OCI-LY1 (cell line): ENCODE measurements at regions not wholly inside any gene's neighbourhood (a gene's known extent, or its start where the extent isn't known, plus 50 kb on each side); places are given as distances from the start of the nearest gene placed in this dataset.

Source experiments
- H2AFZ ChIP-seq: fragments of 200-600 bp; sonication (generic), shearing (Covaris generic); 2 replicates; pipeline ENCODE4 v1.6.0; 2014; ENCODE audit warnings: antibody characterized with exemption, mild to moderate bottlenecking, low read length
- H3F3A ChIP-seq: fragments of 200-600 bp; sonication (generic), shearing (Covaris generic); 2 replicates; pipeline ENCODE4 v1.6.0; 2014; ENCODE audit warnings: mild to moderate bottlenecking, antibody characterized with exemption, low read length, moderate library complexity; ENCODE audit not compliant: insufficient read depth
- H3K27ac ChIP-seq: fragments of 200-600 bp; sonication (generic); 2 replicates; pipeline ENCODE4 v1.5.1; 2014; ENCODE audit warnings: low read length, mixed run types, mild to moderate bottlenecking, low read depth; ENCODE audit not compliant: poor library complexity, severe bottlenecking
- H3K27me3 ChIP-seq: fragments of 200-600 bp; sonication (generic); 2 replicates; pipeline ENCODE4 v1.6.0; 2014; ENCODE audit warnings: antibody characterized with exemption, mild to moderate bottlenecking, low read length, moderate library complexity; ENCODE audit not compliant: insufficient read depth
- H3K36me3 ChIP-seq: fragments of 200-600 bp; sonication (generic); 2 replicates; pipeline ENCODE4 v1.6.1; 2014; ENCODE audit warnings: mild to moderate bottlenecking, antibody characterized with exemption, low read length, moderate library complexity, mixed read lengths; ENCODE audit not compliant: insufficient read depth
- H3K4me1 ChIP-seq: fragments of 200-600 bp; sonication (generic); 2 replicates; pipeline ENCODE4 v1.5.1; 2014; ENCODE audit warnings: mild to moderate bottlenecking, low read length, moderate library complexity; ENCODE audit not compliant: insufficient read depth, severe bottlenecking
- H3K4me2 ChIP-seq: fragments of 200-600 bp; sonication (generic), shearing (Covaris generic); 2 replicates; pipeline ENCODE4 v1.6.1; 2014; ENCODE audit warnings: low read length
- H3K4me3 ChIP-seq: fragments of 200-600 bp; sonication (generic); 2 replicates; pipeline ENCODE4 v1.5.1; 2014; ENCODE audit warnings: low read length, low read depth, mild to moderate bottlenecking, mixed read lengths; ENCODE audit not compliant: poor library complexity, severe bottlenecking
- H3K79me2 ChIP-seq: fragments of 200-600 bp; shearing (Covaris generic); 2 replicates; pipeline ENCODE4 v1.6.1; 2016; ENCODE audit warnings: mixed run types, low read length, mixed read lengths; ENCODE audit not compliant: insufficient read depth
- H3K9ac ChIP-seq: fragments of 200-600 bp; sonication (generic), shearing (Covaris generic); 2 replicates; pipeline ENCODE4 v1.6.1; 2014; ENCODE audit warnings: mild to moderate bottlenecking, low read length, mixed read lengths
- H3K9me2 ChIP-seq: fragments of 200-600 bp; sonication (generic), shearing (Covaris generic); 2 replicates; pipeline ENCODE4 v1.6.1; 2014; ENCODE audit warnings: low read depth, mild to moderate bottlenecking, low read length, mixed read lengths
- H3K9me3 ChIP-seq: fragments of 200-600 bp; shearing (Covaris generic); 2 replicates; pipeline ENCODE4 v1.6.1; 2014; ENCODE audit warnings: low read length, mixed read lengths
- H4K20me1 ChIP-seq: fragments of 200-600 bp; sonication (generic), shearing (Covaris generic); 2 replicates; pipeline ENCODE4 v1.6.0; 2016; ENCODE audit warnings: mild to moderate bottlenecking, low read length; ENCODE audit not compliant: insufficient read depth
- EZH2 ChIP-seq: fragments of 200-600 bp; sonication (generic), shearing (Covaris generic); IDR thresholded peaks from 2 replicates; pipeline ENCODE4 v1.8.0; 2017; ENCODE audit warnings: borderline replicate concordance, mixed run types, mild to moderate bottlenecking, antibody characterized with exemption, low read length, moderate library complexity, mixed read lengths
- TF ChIP-seq, protein P1 (sequence below): fragments of 200-600 bp; sonication (generic), shearing (Covaris generic); IDR thresholded peaks from 2 replicates; pipeline ENCODE4 v1.5.1; 2017; ENCODE audit warnings: mild to moderate bottlenecking, antibody characterized with exemption, low read length, moderate library complexity, mixed read lengths

DNA sequence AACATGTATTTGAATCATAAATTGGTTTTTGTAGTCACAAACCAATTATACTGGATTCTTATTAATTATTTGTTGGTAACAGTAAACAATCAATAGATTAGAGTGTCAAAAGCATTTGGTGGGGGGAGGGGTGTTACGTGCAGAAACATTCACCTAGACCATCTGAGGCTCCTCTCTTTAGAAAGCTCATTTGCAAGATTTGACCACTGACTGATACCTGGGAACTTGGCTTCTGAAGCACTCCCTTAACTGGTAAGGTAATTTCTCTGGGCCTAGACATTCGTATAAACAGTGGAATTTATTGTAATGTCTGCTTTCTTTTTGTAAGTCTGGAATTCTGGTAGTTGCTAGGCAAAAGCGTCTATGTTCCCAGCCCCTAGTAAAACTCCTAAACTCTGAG lies 243.8 kb upstream of the GBE1 start:
- Histone ChIP-seq H3F3A (no peaks in the 10 kb centered on the region), H3K79me2 (no peaks in the 10 kb centered on the region), H3K9me3 (no peaks in the 10 kb centered on the region), H3K27me3 (no peaks in the 10 kb centered on the region), H3K4me3 (no peak overlapping the region), H3K4me2 (no peak overlapping the region), H2AFZ (no peak overlapping the region), H3K36me3 (no peaks in the 10 kb centered on the region), H4K20me1 (no peaks in the 10 kb centered on the region), H3K4me1 (no peaks in the 10 kb centered on the region), H3K9ac (no peak overlapping the region), H3K9me2 (no peaks in the 10 kb centered on the region), H3K27ac (no peak overlapping the region)
- TF ChIP-seq, protein P1, sequence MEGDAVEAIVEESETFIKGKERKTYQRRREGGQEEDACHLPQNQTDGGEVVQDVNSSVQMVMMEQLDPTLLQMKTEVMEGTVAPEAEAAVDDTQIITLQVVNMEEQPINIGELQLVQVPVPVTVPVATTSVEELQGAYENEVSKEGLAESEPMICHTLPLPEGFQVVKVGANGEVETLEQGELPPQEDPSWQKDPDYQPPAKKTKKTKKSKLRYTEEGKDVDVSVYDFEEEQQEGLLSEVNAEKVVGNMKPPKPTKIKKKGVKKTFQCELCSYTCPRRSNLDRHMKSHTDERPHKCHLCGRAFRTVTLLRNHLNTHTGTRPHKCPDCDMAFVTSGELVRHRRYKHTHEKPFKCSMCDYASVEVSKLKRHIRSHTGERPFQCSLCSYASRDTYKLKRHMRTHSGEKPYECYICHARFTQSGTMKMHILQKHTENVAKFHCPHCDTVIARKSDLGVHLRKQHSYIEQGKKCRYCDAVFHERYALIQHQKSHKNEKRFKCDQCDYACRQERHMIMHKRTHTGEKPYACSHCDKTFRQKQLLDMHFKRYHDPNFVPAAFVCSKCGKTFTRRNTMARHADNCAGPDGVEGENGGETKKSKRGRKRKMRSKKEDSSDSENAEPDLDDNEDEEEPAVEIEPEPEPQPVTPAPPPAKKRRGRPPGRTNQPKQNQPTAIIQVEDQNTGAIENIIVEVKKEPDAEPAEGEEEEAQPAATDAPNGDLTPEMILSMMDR, result no peak
- no peak for TF ChIP-seq EZH2

DNA sequence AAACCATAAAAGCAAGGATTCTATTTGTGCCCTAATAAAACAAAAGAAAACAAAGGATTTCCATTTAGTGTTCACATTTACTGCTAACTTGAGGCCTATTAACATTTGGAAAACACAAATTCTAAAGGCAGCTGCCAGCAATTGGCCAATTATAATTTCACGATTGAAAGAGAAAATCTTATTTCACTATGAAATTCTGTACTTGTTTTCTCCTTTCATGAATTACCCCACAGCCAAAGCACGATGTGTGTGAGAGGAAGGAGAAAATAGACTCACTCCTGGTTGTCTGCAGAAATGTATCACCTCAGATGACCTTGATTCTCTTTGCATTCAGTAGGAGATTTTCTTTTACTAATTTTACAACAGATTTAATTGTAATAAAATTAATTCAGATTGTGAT lies 242.8 kb upstream of the GBE1 start:
- no peaks in the 10 kb centered on the region for H3K9me3 ChIP-seq
- no peak overlapping the region for H2AFZ ChIP-seq
- H3F3A ChIP-seq, result no peaks in the 10 kb centered on the region
- no peaks in the 10 kb centered on the region for H3K36me3 ChIP-seq
- H3K27ac ChIP-seq, result no peak overlapping the region
- H3K79me2 ChIP-seq, result no peaks in the 10 kb centered on the region
- no peak overlapping the region for H3K9ac ChIP-seq
- no peaks in the 10 kb centered on the region for H4K20me1 ChIP-seq
- TF ChIP-seq, protein P1, result no peak
- no peak for TF ChIP-seq EZH2
- H3K4me1 ChIP-seq, result no peaks in the 10 kb centered on the region
- no peaks in the 10 kb centered on the region for H3K9me2 ChIP-seq
- H3K4me2 ChIP-seq, result no peak overlapping the region
- no peak overlapping the region for H3K4me3 ChIP-seq
- H3K27me3 ChIP-seq, result no peaks in the 10 kb centered on the region

GRCh38 chr3:82002986-82003642 lies 241.7 kb upstream of the GBE1 start:
- no peaks in the 10 kb centered on the region for H3F3A ChIP-seq
- no peaks in the 10 kb centered on the region for H3K4me1 ChIP-seq

More at GRCh38 chr3:82002986-82003642, 241.7 kb upstream of the GBE1 start:
- H3K9ac ChIP-seq, result no peak overlapping the region
- H3K27me3 ChIP-seq, result no peaks in the 10 kb centered on the region
- no peaks in the 10 kb centered on the region for H3K36me3 ChIP-seq
- H4K20me1 ChIP-seq, result no peaks in the 10 kb centered on the region
- H3K27ac ChIP-seq, result no peak overlapping the region
- H3K9me3 ChIP-seq, result no peaks in the 10 kb centered on the region
- no peak overlapping the region for H2AFZ ChIP-seq
- H3K4me3 ChIP-seq, result no peak overlapping the region
- TF ChIP-seq, protein P1, result no peak
- no peak for TF ChIP-seq EZH2
- no peaks in the 10 kb centered on the region for H3K79me2 ChIP-seq
- no peaks in the 10 kb centered on the region for H3K9me2 ChIP-seq
- H3K4me2 ChIP-seq, result no peak overlapping the region
